ENCODE measurements at regions not wholly inside any gene's neighbourhood (a gene's known extent, or its start where the extent isn't known, plus 50 kb on each side); places are given as distances from the start of the nearest gene placed in this dataset.

GRCh38 chr11:129324533-129325175, 51.0 kb upstream of the BARX2 start:
- Histone ChIP-seq H3K27ac (ENCODE audit: low read length) (no peak overlapping the region), H3K4me3 (ENCODE audit: low read depth in 1 of 2, low read length in 2 of 2) (peak overlapping the region in 1 of 2 donors; percentile 27), H3K4me1 (ENCODE audit: control insufficient read depth in 1 of 2, insufficient read depth in 2 of 2, low read length in 2 of 2) (peaks cover 0 to 10% of the 10 kb centered on the region in 2 donors), H3K9me3 (ENCODE audit: control insufficient read depth in 1 of 2, low read length in 2 of 2) (no peaks in the 10 kb centered on the region), H3K36me3 (ENCODE audit: control insufficient read depth in 1 of 2, insufficient read depth in 2 of 2, low read length in 2 of 2) (no peaks in the 10 kb centered on the region), H3K27me3 (ENCODE audit: low read depth, low read length) (no peaks in the 10 kb centered on the region)

GRCh38 chr11:129323896-129324502, 51.6 kb upstream of the BARX2 start:
- H3K4me1 ChIP-seq (ENCODE audit: control insufficient read depth in 1 of 2, insufficient read depth in 2 of 2, low read length in 2 of 2): peaks cover 0 to 10% of the 10 kb centered on the region in 2 donors
- peak overlapping the region in 1 of 2 donors; percentile 27 for H3K4me3 ChIP-seq (ENCODE audit: low read depth in 1 of 2, low read length in 2 of 2)
- no peak overlapping the region for H3K27ac ChIP-seq (ENCODE audit: low read length)
- no peaks in the 10 kb centered on the region for H3K36me3 ChIP-seq (ENCODE audit: control insufficient read depth in 1 of 2, insufficient read depth in 2 of 2, low read length in 2 of 2)
- H3K27me3 ChIP-seq (ENCODE audit: low read depth, low read length): no peaks in the 10 kb centered on the region
- no peaks in the 10 kb centered on the region for H3K9me3 ChIP-seq (ENCODE audit: control insufficient read depth in 1 of 2, low read length in 2 of 2)

- H3K4me1 ChIP-seq (ENCODE audit: control insufficient read depth in 1 of 2, insufficient read depth in 2 of 2, low read length in 2 of 2): peaks cover 0 to 10% of the 10 kb centered on the region in 2 donors
- no peak overlapping the region for H3K4me3 ChIP-seq (ENCODE audit: low read depth in 1 of 2, low read length in 2 of 2)
- no peak overlapping the region for H3K27ac ChIP-seq (ENCODE audit: low read length)
- no peaks in the 10 kb centered on the region for H3K9me3 ChIP-seq (ENCODE audit: control insufficient read depth in 1 of 2, low read length in 2 of 2)
- H3K27me3 ChIP-seq (ENCODE audit: low read depth, low read length): no peaks in the 10 kb centered on the region
- H3K36me3 ChIP-seq (ENCODE audit: control insufficient read depth in 1 of 2, insufficient read depth in 2 of 2, low read length in 2 of 2): no peaks in the 10 kb centered on the region
These were observed 52.7 kb upstream of the BARX2 start for GRCh38 chr11:129322941-129323340.

GRCh38 chr11:129321076-129321475, 54.6 kb upstream of the BARX2 start:
- Histone ChIP-seq H3K36me3 (ENCODE audit: control insufficient read depth in 1 of 2, insufficient read depth in 2 of 2, low read length in 2 of 2) (no peaks in the 10 kb centered on the region), H3K4me3 (ENCODE audit: low read depth in 1 of 2, low read length in 2 of 2) (no peak overlapping the region), H3K27me3 (ENCODE audit: low read depth, low read length) (no peaks in the 10 kb centered on the region), H3K9me3 (ENCODE audit: control insufficient read depth in 1 of 2, low read length in 2 of 2) (no peaks in the 10 kb centered on the region), H3K4me1 (ENCODE audit: control insufficient read depth in 1 of 2, insufficient read depth in 2 of 2, low read length in 2 of 2) (peaks cover 0 to 10% of the 10 kb centered on the region in 2 donors), H3K27ac (ENCODE audit: low read length) (no peak overlapping the region)

DNA sequence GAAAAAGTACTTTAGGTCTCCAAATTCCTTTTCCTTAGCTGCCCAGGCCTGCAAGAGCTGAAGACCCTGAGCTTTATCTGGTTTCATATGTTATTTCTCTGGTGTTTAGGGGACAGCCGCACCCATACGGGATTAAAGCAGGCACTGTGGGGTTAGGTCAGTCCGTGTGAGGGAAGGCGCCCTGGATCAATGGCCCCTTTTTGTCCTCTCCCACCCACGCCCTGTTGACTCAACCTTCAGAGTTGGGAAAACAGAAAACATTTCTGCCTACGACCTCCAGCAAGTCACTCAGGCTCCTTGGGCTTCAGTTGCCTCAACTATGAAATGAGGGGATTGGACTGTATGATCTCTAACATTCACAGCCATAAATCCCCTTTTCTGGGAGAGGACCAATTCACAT, 55.2 kb upstream of the BARX2 start:
- Histone ChIP-seq H3K27ac (ENCODE audit: low read length) (no peak overlapping the region), H3K4me1 (ENCODE audit: control insufficient read depth in 1 of 2, insufficient read depth in 2 of 2, low read length in 2 of 2) (peaks cover 0 to 10% of the 10 kb centered on the region in 2 donors), H3K27me3 (ENCODE audit: low read depth, low read length) (no peaks in the 10 kb centered on the region), H3K9me3 (ENCODE audit: control insufficient read depth in 1 of 2, low read length in 2 of 2) (no peaks in the 10 kb centered on the region), H3K4me3 (ENCODE audit: low read depth in 1 of 2, low read length in 2 of 2) (no peak overlapping the region), H3K36me3 (ENCODE audit: control insufficient read depth in 1 of 2, insufficient read depth in 2 of 2, low read length in 2 of 2) (no peaks in the 10 kb centered on the region)

DNA sequence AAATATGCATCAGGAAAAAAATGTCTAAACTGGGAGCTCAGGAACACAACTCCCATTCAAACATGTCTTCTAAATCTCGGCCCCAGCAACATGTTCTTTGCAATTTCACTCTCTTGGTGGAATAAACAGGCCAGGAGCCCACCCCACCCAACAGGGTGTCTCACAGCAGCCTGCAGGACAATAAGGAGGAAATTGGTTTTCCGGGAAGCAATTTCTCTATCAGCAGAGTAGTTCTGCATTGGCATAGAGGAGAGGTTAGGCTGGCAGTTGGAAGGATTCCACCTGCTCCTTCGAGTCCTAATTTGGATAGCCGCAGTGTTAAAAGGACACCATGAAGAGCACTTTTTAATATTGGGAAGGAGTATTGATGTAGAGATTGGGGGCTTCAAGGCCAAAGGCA, 55.9 kb upstream of the BARX2 start:
- H3K4me1 ChIP-seq (ENCODE audit: control insufficient read depth in 1 of 2, insufficient read depth in 2 of 2, low read length in 2 of 2): peaks cover 0 to 9% of the 10 kb centered on the region in 2 donors
- H3K36me3 ChIP-seq (ENCODE audit: control insufficient read depth in 1 of 2, insufficient read depth in 2 of 2, low read length in 2 of 2): no peaks in the 10 kb centered on the region
- no peak overlapping the region for H3K27ac ChIP-seq (ENCODE audit: low read length)
- no peak overlapping the region for H3K4me3 ChIP-seq (ENCODE audit: low read depth in 1 of 2, low read length in 2 of 2)
- no peaks in the 10 kb centered on the region for H3K9me3 ChIP-seq (ENCODE audit: control insufficient read depth in 1 of 2, low read length in 2 of 2)
- no peaks in the 10 kb centered on the region for H3K27me3 ChIP-seq (ENCODE audit: low read depth, low read length)

DNA sequence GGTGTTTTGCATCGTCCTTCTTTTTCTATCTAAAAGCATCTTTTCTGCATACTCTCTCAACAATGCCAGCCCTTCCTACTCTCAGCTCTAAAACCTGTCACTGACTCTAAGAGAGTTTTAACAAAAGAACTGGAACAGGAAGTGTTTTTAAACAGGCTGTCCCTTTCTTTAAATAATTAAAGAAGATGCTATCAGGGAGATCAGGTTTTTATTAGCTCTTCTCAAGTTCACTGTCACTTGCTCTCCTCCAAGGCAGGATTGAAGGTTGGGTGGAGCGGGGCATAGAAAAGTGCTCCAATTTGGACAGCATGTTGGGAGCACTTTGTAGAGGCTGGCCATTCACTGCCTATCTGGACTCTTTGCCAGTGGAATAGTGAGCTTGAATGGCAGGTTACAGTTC, 56.4 kb upstream of the BARX2 start:
- Histone ChIP-seq H3K4me1 (ENCODE audit: control insufficient read depth in 1 of 2, insufficient read depth in 2 of 2, low read length in 2 of 2) (peaks cover 0 to 4% of the 10 kb centered on the region in 2 donors), H3K4me3 (ENCODE audit: low read depth in 1 of 2, low read length in 2 of 2) (no peak overlapping the region), H3K27me3 (ENCODE audit: low read depth, low read length) (no peaks in the 10 kb centered on the region), H3K9me3 (ENCODE audit: control insufficient read depth in 1 of 2, low read length in 2 of 2) (no peaks in the 10 kb centered on the region), H3K36me3 (ENCODE audit: control insufficient read depth in 1 of 2, insufficient read depth in 2 of 2, low read length in 2 of 2) (no peaks in the 10 kb centered on the region), H3K27ac (ENCODE audit: low read length) (no peak overlapping the region)

GRCh38 chr11:129317571-129317970, 58.1 kb upstream of the BARX2 start:
- Histone ChIP-seq H3K36me3 (ENCODE audit: control insufficient read depth in 1 of 2, insufficient read depth in 2 of 2, low read length in 2 of 2) (no peaks in the 10 kb centered on the region), H3K9me3 (ENCODE audit: control insufficient read depth in 1 of 2, low read length in 2 of 2) (no peaks in the 10 kb centered on the region), H3K4me1 (ENCODE audit: control insufficient read depth in 1 of 2, insufficient read depth in 2 of 2, low read length in 2 of 2) (peaks cover 0 to 12% of the 10 kb centered on the region in 2 donors), H3K4me3 (ENCODE audit: low read depth in 1 of 2, low read length in 2 of 2) (no peak overlapping the region), H3K27ac (ENCODE audit: low read length) (peak overlapping the region; percentile 55), H3K27me3 (ENCODE audit: low read depth, low read length) (no peaks in the 10 kb centered on the region)

- Histone ChIP-seq H3K27ac (ENCODE audit: low read length) (no peak overlapping the region), H3K4me3 (ENCODE audit: low read depth in 1 of 2, low read length in 2 of 2) (no peak overlapping the region), H3K36me3 (ENCODE audit: control insufficient read depth in 1 of 2, insufficient read depth in 2 of 2, low read length in 2 of 2) (no peaks in the 10 kb centered on the region), H3K4me1 (ENCODE audit: control insufficient read depth in 1 of 2, insufficient read depth in 2 of 2, low read length in 2 of 2) (peaks cover 0 to 12% of the 10 kb centered on the region in 2 donors), H3K27me3 (ENCODE audit: low read depth, low read length) (no peaks in the 10 kb centered on the region), H3K9me3 (ENCODE audit: control insufficient read depth in 1 of 2, low read length in 2 of 2) (no peaks in the 10 kb centered on the region)
These were observed 58.9 kb upstream of the BARX2 start for GRCh38 chr11:129316781-129317180.

GRCh38 chr11:129315781-129316579, 59.7 kb upstream of the BARX2 start:
- H3K36me3 ChIP-seq (ENCODE audit: control insufficient read depth in 1 of 2, insufficient read depth in 2 of 2, low read length in 2 of 2): no peaks in the 10 kb centered on the region
- H3K27ac ChIP-seq (ENCODE audit: low read length): no peak overlapping the region
- H3K9me3 ChIP-seq (ENCODE audit: control insufficient read depth in 1 of 2, low read length in 2 of 2): no peaks in the 10 kb centered on the region
- H3K4me3 ChIP-seq (ENCODE audit: low read depth in 1 of 2, low read length in 2 of 2): no peak overlapping the region
- H3K4me1 ChIP-seq (ENCODE audit: control insufficient read depth in 1 of 2, insufficient read depth in 2 of 2, low read length in 2 of 2): peaks cover 0 to 12% of the 10 kb centered on the region in 2 donors
- no peaks in the 10 kb centered on the region for H3K27me3 ChIP-seq (ENCODE audit: low read depth, low read length)

DNA sequence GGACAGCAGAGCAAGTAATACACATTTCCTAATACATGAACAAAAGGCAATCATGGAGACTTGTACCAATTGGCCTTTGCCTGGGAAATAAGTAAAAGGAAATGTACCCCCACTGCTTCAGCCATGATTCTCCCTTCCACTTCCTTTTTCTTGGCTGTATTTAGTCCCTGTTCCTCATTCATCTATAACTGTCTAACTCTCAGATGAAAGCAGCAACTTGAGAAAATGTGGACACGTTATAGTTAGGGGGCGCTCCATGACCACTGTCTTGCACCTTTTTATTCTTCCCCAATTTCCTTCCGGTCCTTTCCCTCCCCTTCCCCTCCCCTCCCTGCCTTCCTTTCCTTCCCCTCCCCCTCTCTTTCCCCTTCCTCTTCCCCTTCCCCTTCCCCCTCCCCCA, 61.3 kb upstream of the BARX2 start:
- peaks cover 0 to 12% of the 10 kb centered on the region in 2 donors for H3K4me1 ChIP-seq (ENCODE audit: control insufficient read depth in 1 of 2, insufficient read depth in 2 of 2, low read length in 2 of 2)
- no peak overlapping the region for H3K27ac ChIP-seq (ENCODE audit: low read length)
- no peak overlapping the region for H3K4me3 ChIP-seq (ENCODE audit: low read depth in 1 of 2, low read length in 2 of 2)
- H3K9me3 ChIP-seq (ENCODE audit: control insufficient read depth in 1 of 2, low read length in 2 of 2): no peaks in the 10 kb centered on the region
- H3K27me3 ChIP-seq (ENCODE audit: low read depth, low read length): no peaks in the 10 kb centered on the region
- H3K36me3 ChIP-seq (ENCODE audit: control insufficient read depth in 1 of 2, insufficient read depth in 2 of 2, low read length in 2 of 2): no peaks in the 10 kb centered on the region
